Osteoblast (primary cell): ENCODE measurements at regions not wholly inside any gene's neighbourhood (a gene's known extent, or its start where the extent isn't known, plus 50 kb on each side); places are given as distances from the start of the nearest gene placed in this dataset.
"Not testable (repeated sequence)": the region's sequence is repeated elsewhere in the genome, so short reads cannot be mapped to it uniquely, and the experiment has no call there.

Experiments
- DNase-seq: peaks from one replicate; pipeline ENCODE4 v3.0.0; 2011; ENCODE audit warnings: low spot score, mixed read lengths; ENCODE audit not compliant: insufficient read length; ENCODE audit errors: missing footprints
- H2AFZ ChIP-seq: 2 replicates; pipeline ENCODE4 v1.6.0; 2011; ENCODE audit warnings: mild to moderate bottlenecking, low read length
- H3K27ac ChIP-seq: 2 replicates; pipeline ENCODE4 v1.5.1; 2011; ENCODE audit warnings: mild to moderate bottlenecking, low read depth, low read length, moderate library complexity
- H3K27me3 ChIP-seq: 2 replicates; pipeline ENCODE4 v1.6.0; 2012; ENCODE audit warnings: mild to moderate bottlenecking, control low read depth, inconsistent platforms, low read length, moderate library complexity; ENCODE audit not compliant: insufficient read depth
- H3K36me3 ChIP-seq: 2 replicates; pipeline ENCODE4 v1.5.1; 2011; ENCODE audit warnings: mild to moderate bottlenecking, low read length, control low read depth, moderate library complexity; ENCODE audit not compliant: insufficient read depth
- H3K4me1 ChIP-seq: 2 replicates; pipeline ENCODE4 v1.5.1; 2011; ENCODE audit warnings: mild to moderate bottlenecking, low read length, control low read depth, moderate library complexity; ENCODE audit not compliant: insufficient read depth
- H3K4me2 ChIP-seq: 2 replicates; pipeline ENCODE4 v1.6.0; 2011; ENCODE audit warnings: mild to moderate bottlenecking, low read length; ENCODE audit not compliant: insufficient read depth
- H3K4me3 ChIP-seq: fragments of 200-600 bp; sonication (generic); 3 replicates; pipeline ENCODE4 v1.5.1; 2012; ENCODE audit warnings: mild to moderate bottlenecking, low read length, inconsistent platforms; ENCODE audit not compliant: insufficient read depth
- H3K79me2 ChIP-seq: 2 replicates; pipeline ENCODE4 v1.6.0; 2012; ENCODE audit warnings: mild to moderate bottlenecking, low read length, control low read depth, inconsistent platforms; ENCODE audit not compliant: insufficient read depth
- H3K9me3 ChIP-seq: 2 replicates; pipeline ENCODE4 v1.5.1; 2011; ENCODE audit warnings: low read depth, low read length, control low read depth
- H4K20me1 ChIP-seq: 2 replicates; pipeline ENCODE4 v1.6.0; 2012; ENCODE audit warnings: mild to moderate bottlenecking, low read length, control low read depth; ENCODE audit not compliant: insufficient read depth
- TF ChIP-seq, protein P1 (sequence below): IDR thresholded peaks from 2 replicates; pipeline ENCODE4 v1.5.1; 2011; ENCODE audit warnings: mild to moderate bottlenecking, low read depth, low read length, moderate library complexity; ENCODE audit errors: extremely low read depth

DNA sequence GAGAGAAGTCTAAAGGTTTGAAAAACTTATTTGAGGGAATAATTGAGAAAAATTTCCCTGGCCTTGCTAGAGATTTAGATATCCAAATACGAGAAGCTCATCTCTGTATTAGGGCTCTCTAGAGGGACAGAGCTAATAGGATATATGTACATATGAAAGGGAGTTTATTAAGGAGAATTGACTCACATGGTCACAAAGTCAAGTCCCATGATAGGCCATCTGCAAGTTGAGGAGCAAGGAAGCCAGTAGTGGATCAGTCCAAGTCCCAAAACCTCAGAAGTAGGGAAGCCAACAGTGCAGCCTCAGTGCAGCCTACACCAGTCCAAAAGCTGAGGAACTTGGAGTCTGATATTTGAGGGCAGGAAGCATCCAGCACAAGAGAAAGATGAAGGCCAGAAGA, 126.7 kb downstream of the PJA2 start:
- not testable (repeated sequence) for H3K4me1 ChIP-seq, H3K36me3 ChIP-seq, H3K79me2 ChIP-seq, H3K9me3 ChIP-seq, H3K27ac ChIP-seq, H3K4me2 ChIP-seq, H3K4me3 ChIP-seq, DNase-seq, H2AFZ ChIP-seq, H4K20me1 ChIP-seq, H3K27me3 ChIP-seq

DNA sequence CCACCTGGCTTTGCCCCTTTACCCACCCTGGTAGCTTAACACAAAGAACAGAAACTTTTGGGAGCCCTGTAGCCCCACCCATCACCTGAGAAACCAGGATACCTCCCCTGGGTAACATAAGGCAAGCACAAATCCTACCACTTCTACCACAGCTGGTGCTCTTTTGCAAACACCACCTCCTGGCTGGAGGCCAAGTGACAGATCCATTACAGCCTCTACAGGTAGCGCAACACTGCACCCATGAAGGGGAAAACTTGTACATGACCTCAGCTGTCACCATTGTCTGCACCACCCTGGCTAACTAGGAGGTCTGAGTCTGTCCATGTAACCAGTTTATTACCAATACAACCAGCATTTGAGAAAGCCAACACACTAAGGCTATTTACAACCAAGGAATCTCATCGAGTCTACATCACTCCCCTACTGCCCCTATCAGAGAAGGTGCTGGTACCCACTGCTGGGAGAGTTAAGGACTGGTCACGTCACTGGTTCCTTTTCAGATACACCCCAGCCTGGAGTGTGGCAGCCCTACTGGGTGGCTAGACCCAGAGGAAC, 128.6 kb downstream of the PJA2 start:
- no peaks in the 10 kb centered on the region for H4K20me1 ChIP-seq
- no peak overlapping the region for H3K4me2 ChIP-seq
- no peak overlapping the region for H3K4me3 ChIP-seq
- H3K79me2 ChIP-seq: no peaks in the 10 kb centered on the region
- no peak overlapping the region for H2AFZ ChIP-seq
- H3K4me1 ChIP-seq: no peaks in the 10 kb centered on the region
- H3K9me3 ChIP-seq: no peaks in the 10 kb centered on the region
- TF ChIP-seq, protein P1, sequence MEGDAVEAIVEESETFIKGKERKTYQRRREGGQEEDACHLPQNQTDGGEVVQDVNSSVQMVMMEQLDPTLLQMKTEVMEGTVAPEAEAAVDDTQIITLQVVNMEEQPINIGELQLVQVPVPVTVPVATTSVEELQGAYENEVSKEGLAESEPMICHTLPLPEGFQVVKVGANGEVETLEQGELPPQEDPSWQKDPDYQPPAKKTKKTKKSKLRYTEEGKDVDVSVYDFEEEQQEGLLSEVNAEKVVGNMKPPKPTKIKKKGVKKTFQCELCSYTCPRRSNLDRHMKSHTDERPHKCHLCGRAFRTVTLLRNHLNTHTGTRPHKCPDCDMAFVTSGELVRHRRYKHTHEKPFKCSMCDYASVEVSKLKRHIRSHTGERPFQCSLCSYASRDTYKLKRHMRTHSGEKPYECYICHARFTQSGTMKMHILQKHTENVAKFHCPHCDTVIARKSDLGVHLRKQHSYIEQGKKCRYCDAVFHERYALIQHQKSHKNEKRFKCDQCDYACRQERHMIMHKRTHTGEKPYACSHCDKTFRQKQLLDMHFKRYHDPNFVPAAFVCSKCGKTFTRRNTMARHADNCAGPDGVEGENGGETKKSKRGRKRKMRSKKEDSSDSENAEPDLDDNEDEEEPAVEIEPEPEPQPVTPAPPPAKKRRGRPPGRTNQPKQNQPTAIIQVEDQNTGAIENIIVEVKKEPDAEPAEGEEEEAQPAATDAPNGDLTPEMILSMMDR: no peak
- H3K36me3 ChIP-seq: no peaks in the 10 kb centered on the region
- DNase-seq: no peak
- H3K27me3 ChIP-seq: no peaks in the 10 kb centered on the region
- H3K27ac ChIP-seq: no peak overlapping the region

GRCh38 chr5:109278141-109278540, 131.6 kb downstream of the PJA2 start:
- no peaks in the 10 kb centered on the region for H3K79me2 ChIP-seq
- H3K4me3 ChIP-seq: no peak overlapping the region
- H2AFZ ChIP-seq: no peak overlapping the region
- H3K4me1 ChIP-seq: no peaks in the 10 kb centered on the region
- DNase-seq: no peak
- no peaks in the 10 kb centered on the region for H4K20me1 ChIP-seq
- no peak overlapping the region for H3K27ac ChIP-seq
- no peaks in the 10 kb centered on the region for H3K9me3 ChIP-seq
- TF ChIP-seq, protein P1: no peak
- H3K4me2 ChIP-seq: no peak overlapping the region
- H3K27me3 ChIP-seq: no peaks in the 10 kb centered on the region
- H3K36me3 ChIP-seq: no peaks in the 10 kb centered on the region

- DNase-seq: no peak
- Histone ChIP-seq H3K36me3 (no peaks in the 10 kb centered on the region), H3K4me1 (no peaks in the 10 kb centered on the region), H3K4me3 (no peak overlapping the region), H3K9me3 (no peaks in the 10 kb centered on the region), H2AFZ (no peak overlapping the region), H3K27me3 (no peaks in the 10 kb centered on the region), H4K20me1 (no peaks in the 10 kb centered on the region), H3K4me2 (no peak overlapping the region), H3K79me2 (no peaks in the 10 kb centered on the region), H3K27ac (no peak overlapping the region)
- TF ChIP-seq, protein P1: no peak
Measured at GRCh38 chr5:109275919-109276318, 133.9 kb downstream of the PJA2 start.
